ENCODE measurements at regions not wholly inside any gene's neighbourhood (a gene's known extent, or its start where the extent isn't known, plus 50 kb on each side); places are given as distances from the start of the nearest gene placed in this dataset.

GRCh38 chr12:113676117-113676516 lies 204.4 kb upstream of the LHX5 start:
- TF ChIP-seq SPI1 (IDR thresholded peaks at IDR 0.05; ENCODE audit: borderline replicate concordance, low read depth) (no peak), GABPA (IDR thresholded peaks at IDR 0.05; ENCODE audit: low read depth) (no peak), POLR2AphosphoS5 (IDR thresholded peaks at IDR 0.05; ENCODE audit: low read depth) (no peak), CTCF (IDR thresholded peaks at IDR 0.05; ENCODE audit: insufficient read depth, low read length) (no peak)
- H3K27me3 ChIP-seq (ENCODE audit: insufficient read depth, poor library complexity, severe bottlenecking): no peaks in the 10 kb centered on the region
- DNase-seq (ENCODE audit: low read depth in 1 of 2, low spot score in 1 of 2): no peak
- H3K4me3 ChIP-seq (replicated peaks; ENCODE audit: insufficient read depth, low read length): no peak overlapping the region
- H3K27ac ChIP-seq (replicated peaks): no peak overlapping the region

DNA sequence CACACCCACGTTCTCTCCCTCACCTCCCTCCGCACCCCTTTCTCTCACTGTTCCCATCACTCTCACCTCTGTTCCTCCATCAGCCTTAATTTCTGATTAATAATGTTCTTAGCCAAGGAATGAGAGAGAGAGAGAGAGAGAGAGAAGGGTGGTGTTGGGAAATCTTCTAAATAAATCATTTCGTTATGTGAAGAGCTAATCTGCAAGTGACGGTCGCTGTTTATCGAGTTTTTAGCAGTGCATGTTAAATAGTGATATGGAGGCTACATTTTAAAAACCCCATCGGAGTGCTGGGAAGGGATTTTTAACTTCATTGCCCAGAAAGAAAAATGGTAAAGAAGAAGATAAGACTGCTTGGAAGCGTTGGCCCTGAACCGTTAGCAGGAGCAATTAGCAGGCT lies 203.3 kb upstream of the LHX5 start:
- no peak overlapping the region for H3K4me3 ChIP-seq (replicated peaks; ENCODE audit: insufficient read depth, low read length)
- no peak for TF ChIP-seq REST (IDR thresholded peaks at IDR 0.05; ENCODE audit: insufficient replicate concordance, low read depth)
- TF ChIP-seq SPI1 (IDR thresholded peaks at IDR 0.05; ENCODE audit: borderline replicate concordance, low read depth): no peak
- TF ChIP-seq CTCF (IDR thresholded peaks at IDR 0.05; ENCODE audit: insufficient read depth, low read length): no peak
- no peak for TF ChIP-seq POLR2AphosphoS5 (IDR thresholded peaks at IDR 0.05; ENCODE audit: low read depth)
- TF ChIP-seq GABPA (IDR thresholded peaks at IDR 0.05; ENCODE audit: low read depth): no peak
- no peak overlapping the region for H3K27ac ChIP-seq (replicated peaks)
- H3K27me3 ChIP-seq (ENCODE audit: insufficient read depth, poor library complexity, severe bottlenecking): no peaks in the 10 kb centered on the region
- DNase-seq (ENCODE audit: low read depth in 1 of 2, low spot score in 1 of 2): no peak

DNA sequence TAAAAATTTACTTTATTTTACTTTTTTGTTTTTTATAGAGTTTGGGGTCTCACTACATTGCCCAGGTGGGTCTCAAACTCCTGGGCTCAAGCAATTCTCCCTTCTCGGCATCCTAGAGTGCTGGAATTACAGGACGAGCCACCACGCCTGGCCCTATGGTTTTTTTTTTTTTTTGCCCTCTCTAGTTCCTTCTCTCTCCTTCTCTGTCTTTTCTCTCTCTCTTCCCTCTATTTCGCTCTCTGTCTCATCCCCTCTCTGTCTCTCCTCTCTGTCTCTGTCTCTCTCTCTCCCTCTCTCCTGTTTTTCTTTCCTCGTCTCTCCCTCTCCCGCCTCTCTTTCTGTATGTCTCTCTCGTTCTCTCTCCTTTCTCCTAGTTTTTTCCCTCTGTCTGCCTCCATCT lies 202.6 kb upstream of the LHX5 start:
- peaks cover 3% of the 10 kb centered on the region for H3K27me3 ChIP-seq (ENCODE audit: insufficient read depth, poor library complexity, severe bottlenecking)
- no peak overlapping the region for H3K4me3 ChIP-seq (replicated peaks; ENCODE audit: insufficient read depth, low read length)
- H3K27ac ChIP-seq (replicated peaks): no peak overlapping the region

More for the DNA sequence above, 202.6 kb upstream of the LHX5 start:
- no peak for DNase-seq (ENCODE audit: low read depth in 1 of 2, low spot score in 1 of 2)
- no peak for TF ChIP-seq REST (IDR thresholded peaks at IDR 0.05; ENCODE audit: insufficient replicate concordance, low read depth)
- no peak for TF ChIP-seq CTCF (IDR thresholded peaks at IDR 0.05; ENCODE audit: insufficient read depth, low read length)
- no peak for TF ChIP-seq GABPA (IDR thresholded peaks at IDR 0.05; ENCODE audit: low read depth)
- no peak for TF ChIP-seq SPI1 (IDR thresholded peaks at IDR 0.05; ENCODE audit: borderline replicate concordance, low read depth)
- TF ChIP-seq POLR2AphosphoS5 (IDR thresholded peaks at IDR 0.05; ENCODE audit: low read depth): no peak

Measured in HL-60 (cell line).